SK-N-SH (cell line): ENCODE measurements at regions not wholly inside any gene's neighbourhood (a gene's known extent, or its start where the extent isn't known, plus 50 kb on each side); places are given as distances from the start of the nearest gene placed in this dataset.
"Not testable (repeated sequence)": the region's sequence is repeated elsewhere in the genome, so short reads cannot be mapped to it uniquely, and the experiment has no call there.

Source experiments
- CTCF ChIA-PET: fragments of 300-600, 350-600 bp; formaldehyde crosslinking; extraction: SDS; loops from one replicate; lab custom pipeline; 2021; lab: Yijun Ruan, JAX
- POLR2A ChIA-PET: fragments of 350-600 bp; sonication (Branson Sonifier 250); formaldehyde crosslinking; extraction: SDS; loops from one replicate; lab custom pipeline; 2020; ENCODE audit warnings: antibody characterized with exemption, inconsistent platforms; lab: Yijun Ruan, JAX
- DNase-seq: peaks from one replicate; pipeline ENCODE4 v3.0.0; 2012
- H2AFZ ChIP-seq: fragments of 200-600 bp; sonication (generic); 2 replicates; pipeline ENCODE4 v1.8.1; 2016; ENCODE audit warnings: antibody characterized with exemption, mild to moderate bottlenecking, low read depth
- H3F3A ChIP-seq: fragments of 200-600 bp; sonication (generic); replicated peaks from 2 replicates; pipeline ENCODE3; 2016; ENCODE audit warnings: antibody characterized with exemption, mild to moderate bottlenecking; ENCODE audit not compliant: insufficient read depth
- H3K27ac ChIP-seq, 2 experiments: fragments of 200-500 bp in 1 of 2; fragments of 200-600 bp in 1 of 2; sonication (Bioruptor generic) in 1 of 2; sonication (generic), shearing (Covaris generic) in 1 of 2; 2 replicates each; pipeline versions ENCODE4 v1.5.1 to v1.6.1; 2014 to 2016; ENCODE audit warnings: low read depth in 2 of 2, inconsistent platforms in 1 of 2, low read length in 1 of 2, mild to moderate bottlenecking in 1 of 2, mixed read lengths in 1 of 2
- H3K27me3 ChIP-seq: fragments of 200-600 bp; sonication (generic), shearing (Covaris generic); 2 replicates; pipeline ENCODE4 v1.6.1; 2016; ENCODE audit warnings: mixed run types; ENCODE audit not compliant: insufficient read depth
- H3K36me3 ChIP-seq, 2 experiments: fragments of 200-500 bp in 1 of 2; fragments of 200-600 bp in 1 of 2; sonication (Bioruptor generic) in 1 of 2; sonication (generic) in 1 of 2; replicated peaks in 1 of 2; 2 replicates each; pipeline versions ENCODE3 to v1.5.1; 2014 to 2016; ENCODE audit warnings: low read length in 1 of 2, mild to moderate bottlenecking in 1 of 2; ENCODE audit not compliant: insufficient read depth in 2 of 2, control insufficient read depth in 1 of 2
- H3K4me1 ChIP-seq, 2 experiments: fragments of 200-500 bp in 1 of 2; fragments of 200-600 bp in 1 of 2; sonication (Bioruptor generic) in 1 of 2; sonication (generic), shearing (Covaris generic) in 1 of 2; 2 replicates each; pipeline versions ENCODE4 v1.5.1 to v1.6.1; 2014 to 2016; ENCODE audit warnings: low read depth in 1 of 2, low read length in 1 of 2, mixed run types in 1 of 2; ENCODE audit not compliant: insufficient read depth in 2 of 2, control insufficient read depth in 1 of 2
- H3K4me2 ChIP-seq: fragments of 200-600 bp; sonication (generic), shearing (Covaris generic); 2 replicates; pipeline ENCODE4 v1.6.1; 2017; ENCODE audit warnings: mixed run types
- H3K4me3 ChIP-seq, 2 experiments: fragments of 200-500 bp in 1 of 2; fragments of 200-600 bp in 1 of 2; sonication (Bioruptor generic) in 1 of 2; sonication (generic), shearing (Covaris generic) in 1 of 2; 2 replicates each; pipeline versions ENCODE4 v1.5.1 to v1.8.1; 2014 to 2016; ENCODE audit warnings: low read depth in 2 of 2, inconsistent platforms in 1 of 2, low read length in 1 of 2, mild to moderate bottlenecking in 1 of 2, mixed read lengths in 1 of 2, moderate library complexity in 1 of 2
- H3K79me2 ChIP-seq: fragments of 200-600 bp; sonication (generic); 2 replicates; pipeline ENCODE4 v1.8.1; 2017; ENCODE audit warnings: mild to moderate bottlenecking; ENCODE audit not compliant: insufficient read depth
- H3K9ac ChIP-seq: fragments of 200-600 bp; sonication (generic); 2 replicates; pipeline ENCODE4 v1.6.1; 2017; ENCODE audit warnings: mixed run types
- H3K9me2 ChIP-seq: fragments of 200-600 bp; sonication (generic); 2 replicates; pipeline ENCODE4 v1.6.1; 2017; ENCODE audit warnings: mixed run types
- H3K9me3 ChIP-seq: fragments of 200-600 bp; sonication (generic); 2 replicates; pipeline ENCODE4 v1.6.1; 2017; ENCODE audit warnings: mixed run types, mild to moderate bottlenecking, moderate library complexity
- H4K20me1 ChIP-seq: fragments of 200-600 bp; sonication (generic); 2 replicates; pipeline ENCODE4 v1.6.1; 2017; ENCODE audit warnings: mild to moderate bottlenecking, mixed run types; ENCODE audit not compliant: insufficient read depth
- FOSL2 ChIP-seq: IDR thresholded peaks from 2 replicates; pipeline ENCODE4 v1.4.0; 2012; ENCODE audit warnings: low read depth, mild to moderate bottlenecking, moderate library complexity, borderline replicate concordance
- FOXM1 ChIP-seq: IDR thresholded peaks from 2 replicates; pipeline ENCODE4 v1.4.0; 2012; ENCODE audit warnings: low read depth, mild to moderate bottlenecking
- MAX ChIP-seq: IDR thresholded peaks from 2 replicates; pipeline ENCODE4 v1.4.0; 2012; ENCODE audit warnings: low read depth
- MEF2A ChIP-seq: IDR thresholded peaks from 2 replicates; pipeline ENCODE4 v1.4.0; 2012; ENCODE audit warnings: low read depth, borderline replicate concordance
- MXI1 ChIP-seq: IDR thresholded peaks from 2 replicates; pipeline ENCODE4 v1.6.1; 2012; ENCODE audit warnings: mild to moderate bottlenecking, low read depth, low read length, improper control_type of control experiment
- POLR2AphosphoS5 ChIP-seq: IDR thresholded peaks from 2 replicates; pipeline ENCODE4 v1.6.1; 2012; ENCODE audit warnings: low read depth, low read length
- REST ChIP-seq: IDR thresholded peaks from 2 replicates; pipeline ENCODE4 v1.6.1; 2012; ENCODE audit warnings: mild to moderate bottlenecking, low read depth, low read length, moderate library complexity
- RFX5 ChIP-seq: IDR thresholded peaks from 2 replicates; pipeline ENCODE4 v1.6.1; 2012; ENCODE audit warnings: mild to moderate bottlenecking, improper control_type of control experiment, low read length
- TCF12 ChIP-seq: IDR thresholded peaks from 2 replicates; pipeline ENCODE4 v1.4.0; 2012
- YY1 ChIP-seq: IDR thresholded peaks from 2 replicates; pipeline ENCODE4 v1.4.0; 2012; ENCODE audit warnings: low read depth, mild to moderate bottlenecking
- WGBS: methylation state at CpG from one replicate; pipeline ENCODE4 v1.1.6; 2017; ENCODE audit warnings: low lambda C conversion rate; 5-methylcytosine and 5-hydroxymethylcytosine counted together
- TF ChIP-seq, protein P1 (sequence below): IDR thresholded peaks from 2 replicates; pipeline ENCODE4 v1.4.0; 2012; ENCODE audit warnings: low read depth, borderline replicate concordance

DNA sequence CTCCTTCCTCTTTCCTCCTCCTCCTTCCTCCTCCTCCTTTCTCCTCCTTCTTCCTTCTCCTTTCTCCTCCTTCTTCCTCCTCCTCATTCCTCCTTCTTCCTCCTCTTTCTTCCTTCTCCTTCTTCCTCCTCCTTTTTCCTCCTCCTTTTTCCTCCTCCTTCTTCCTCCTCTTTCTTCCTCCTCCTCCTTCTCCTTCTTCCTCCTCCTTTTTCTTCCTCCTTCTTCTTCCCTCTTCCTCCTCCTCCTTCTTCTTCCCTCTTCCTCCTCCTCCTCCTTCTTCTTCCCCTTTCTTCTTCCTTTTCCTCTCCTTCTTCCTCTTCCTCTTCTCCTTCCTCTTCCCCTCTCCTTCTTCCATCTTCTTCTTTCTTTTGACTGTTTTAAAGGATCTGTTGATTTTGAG lies 538.8 kb downstream of the TMEM38B start:
- ChIA-PET POLR2A (no interaction called here), CTCF (no interaction called here)
- Histone ChIP-seq H2AFZ (no peak overlapping the region), H3K36me3 (no peaks in the 10 kb centered on the region), H3K9me2 (no peaks in the 10 kb centered on the region), H3K4me1 (no peaks in the 10 kb centered on the region), H3K9ac (no peak overlapping the region), H3K4me2 (no peak overlapping the region), H3K27ac (no peak overlapping the region), H3K27me3 (no peaks in the 10 kb centered on the region), H3K79me2 (no peaks in the 10 kb centered on the region), H3K4me3 (no peak overlapping the region), H4K20me1 (no peaks in the 10 kb centered on the region), H3F3A (no peaks in the 10 kb centered on the region), H3K9me3 (no peaks in the 10 kb centered on the region)
- no peak for TF ChIP-seq TCF12
- no peak for TF ChIP-seq RFX5
- TF ChIP-seq MAX, result no peak
- no peak for TF ChIP-seq FOSL2
- TF ChIP-seq POLR2AphosphoS5, result no peak
- no peak for TF ChIP-seq FOXM1
- no peak for TF ChIP-seq MXI1
- TF ChIP-seq REST, result no peak
- TF ChIP-seq YY1, result no peak
- TF ChIP-seq MEF2A, result no peak
- TF ChIP-seq, protein P1, sequence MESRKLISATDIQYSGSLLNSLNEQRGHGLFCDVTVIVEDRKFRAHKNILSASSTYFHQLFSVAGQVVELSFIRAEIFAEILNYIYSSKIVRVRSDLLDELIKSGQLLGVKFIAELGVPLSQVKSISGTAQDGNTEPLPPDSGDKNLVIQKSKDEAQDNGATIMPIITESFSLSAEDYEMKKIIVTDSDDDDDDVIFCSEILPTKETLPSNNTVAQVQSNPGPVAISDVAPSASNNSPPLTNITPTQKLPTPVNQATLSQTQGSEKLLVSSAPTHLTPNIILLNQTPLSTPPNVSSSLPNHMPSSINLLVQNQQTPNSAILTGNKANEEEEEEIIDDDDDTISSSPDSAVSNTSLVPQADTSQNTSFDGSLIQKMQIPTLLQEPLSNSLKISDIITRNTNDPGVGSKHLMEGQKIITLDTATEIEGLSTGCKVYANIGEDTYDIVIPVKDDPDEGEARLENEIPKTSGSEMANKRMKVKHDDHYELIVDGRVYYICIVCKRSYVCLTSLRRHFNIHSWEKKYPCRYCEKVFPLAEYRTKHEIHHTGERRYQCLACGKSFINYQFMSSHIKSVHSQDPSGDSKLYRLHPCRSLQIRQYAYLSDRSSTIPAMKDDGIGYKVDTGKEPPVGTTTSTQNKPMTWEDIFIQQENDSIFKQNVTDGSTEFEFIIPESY, result no peak
- DNase-seq, result no peak

GRCh38 chr9:106260908-106261307 lies 566.6 kb downstream of the TMEM38B start:
- H3K9ac ChIP-seq, H3K4me1 ChIP-seq, H4K20me1 ChIP-seq, H3K27me3 ChIP-seq, H3F3A ChIP-seq, POLR2A ChIA-PET, H3K79me2 ChIP-seq, CTCF ChIA-PET, H2AFZ ChIP-seq, H3K9me3 ChIP-seq, H3K4me2 ChIP-seq, H3K9me2 ChIP-seq, DNase-seq, H3K36me3 ChIP-seq, H3K27ac ChIP-seq, H3K4me3 ChIP-seq: not testable (repeated sequence)
- WGBS, result 72% methylated on average over 9 of the region's 10 CpGs
